Brain microvascular endothelial cell (primary cell): ENCODE measurements at regions not wholly inside any gene's neighbourhood (a gene's known extent, or its start where the extent isn't known, plus 50 kb on each side); places are given as distances from the start of the nearest gene placed in this dataset.

Source experiments
- DNase-seq: peaks from one replicate; pipeline ENCODE4 v3.0.0-alpha.2; 2020
- H3K27ac ChIP-seq: fragments of 250-450 bp; sonication (Bioruptor Pico); 2 replicates; pipeline ENCODE4 v1.5.1; 2020; ENCODE audit warnings: mild to moderate bottlenecking, moderate library complexity
- H3K27me3 ChIP-seq: fragments of 250-450 bp; sonication (Bioruptor Pico); replicated peaks from 2 replicates; pipeline ENCODE4 v1.5.1; 2020; ENCODE audit warnings: mild to moderate bottlenecking
- H3K36me3 ChIP-seq: fragments of 250-450 bp; sonication (Bioruptor Pico); replicated peaks from 2 replicates; pipeline ENCODE4 v1.5.1; 2020; ENCODE audit warnings: mild to moderate bottlenecking
- H3K4me3 ChIP-seq: 2 replicates; pipeline ENCODE4 v1.5.1; 2011; ENCODE audit warnings: low read depth, mild to moderate bottlenecking, control low read depth, low read length, moderate library complexity
- in situ Hi-C: cut with HindIII; loops from 2 replicates; pipeline ENCODE4 v1.10.0; 2017; ENCODE audit warnings: low sequenced_read_pairs, low pct_ligation_motif_present
- TF ChIP-seq, protein P1 (sequence below): IDR thresholded peaks from 2 replicates; pipeline ENCODE4 v1.5.1; 2011; ENCODE audit warnings: low read depth, mild to moderate bottlenecking, moderate library complexity, low read length, control low read depth, inconsistent platforms; ENCODE audit errors: missing control alignments

- in situ Hi-C loops = no loop called here
- H3K36me3 ChIP-seq = no peaks in the 10 kb centered on the region
- TF ChIP-seq, protein P1, sequence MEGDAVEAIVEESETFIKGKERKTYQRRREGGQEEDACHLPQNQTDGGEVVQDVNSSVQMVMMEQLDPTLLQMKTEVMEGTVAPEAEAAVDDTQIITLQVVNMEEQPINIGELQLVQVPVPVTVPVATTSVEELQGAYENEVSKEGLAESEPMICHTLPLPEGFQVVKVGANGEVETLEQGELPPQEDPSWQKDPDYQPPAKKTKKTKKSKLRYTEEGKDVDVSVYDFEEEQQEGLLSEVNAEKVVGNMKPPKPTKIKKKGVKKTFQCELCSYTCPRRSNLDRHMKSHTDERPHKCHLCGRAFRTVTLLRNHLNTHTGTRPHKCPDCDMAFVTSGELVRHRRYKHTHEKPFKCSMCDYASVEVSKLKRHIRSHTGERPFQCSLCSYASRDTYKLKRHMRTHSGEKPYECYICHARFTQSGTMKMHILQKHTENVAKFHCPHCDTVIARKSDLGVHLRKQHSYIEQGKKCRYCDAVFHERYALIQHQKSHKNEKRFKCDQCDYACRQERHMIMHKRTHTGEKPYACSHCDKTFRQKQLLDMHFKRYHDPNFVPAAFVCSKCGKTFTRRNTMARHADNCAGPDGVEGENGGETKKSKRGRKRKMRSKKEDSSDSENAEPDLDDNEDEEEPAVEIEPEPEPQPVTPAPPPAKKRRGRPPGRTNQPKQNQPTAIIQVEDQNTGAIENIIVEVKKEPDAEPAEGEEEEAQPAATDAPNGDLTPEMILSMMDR = no peak
- peak overlapping the region; percentile 91 for H3K27ac ChIP-seq
- H3K27me3 ChIP-seq = no peaks in the 10 kb centered on the region
- H3K4me3 ChIP-seq = no peak overlapping the region
- DNase-seq = no peak
Measured at GRCh38 chr7:112996331-112996871, 90.2 kb downstream of the GPR85 start.

DNA sequence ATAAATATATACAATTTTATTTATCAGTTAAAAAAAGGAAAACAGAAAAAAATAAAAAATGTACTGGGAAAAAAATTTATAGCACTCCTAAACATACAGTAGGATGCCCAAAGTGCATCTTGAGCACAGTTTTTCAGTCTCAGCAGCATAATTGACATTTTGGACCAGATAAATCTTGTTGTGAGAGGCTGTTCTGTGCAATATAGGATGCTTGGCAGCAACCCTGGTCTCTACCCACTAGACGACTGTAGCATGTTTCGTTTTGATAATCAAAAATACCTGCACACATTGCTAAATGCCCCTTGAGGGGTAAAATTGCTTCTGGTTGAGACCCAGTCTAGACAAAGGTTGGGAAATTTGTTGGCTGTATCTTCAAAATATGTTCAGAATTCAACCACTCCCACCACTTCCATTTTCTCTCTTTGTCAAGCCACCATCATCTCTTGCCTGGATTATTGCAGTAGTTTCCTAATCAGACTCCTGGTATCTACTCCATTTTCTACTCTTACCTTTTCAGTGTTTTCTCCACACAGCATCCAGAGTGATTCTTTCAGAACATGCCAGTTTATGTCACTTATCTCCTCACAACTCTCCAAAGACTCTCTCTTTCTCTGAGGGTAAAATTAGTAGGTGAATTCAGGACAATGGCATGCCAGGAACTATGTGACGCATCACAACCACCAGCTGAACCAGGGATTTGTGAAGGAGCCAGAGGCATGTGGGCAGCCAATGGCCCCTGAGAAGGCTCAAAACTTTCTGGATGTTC lies 91.4 kb downstream of the GPR85 start:
- H3K27me3 ChIP-seq = no peaks in the 10 kb centered on the region

GRCh38 chr7:112994656-112995055 lies 92.0 kb downstream of the GPR85 start:
- TF ChIP-seq, protein P1 = no peak
- peak; percentile 77 for DNase-seq
- in situ Hi-C loops = no loop called here
- H3K27ac ChIP-seq = peak overlapping the region; percentile 91
- H3K4me3 ChIP-seq = no peak overlapping the region
- no peaks in the 10 kb centered on the region for H3K27me3 ChIP-seq
- H3K36me3 ChIP-seq = no peaks in the 10 kb centered on the region

More for the DNA sequence above, 91.4 kb downstream of the GPR85 start:
- no peak overlapping the region for H3K4me3 ChIP-seq
- peak; percentile 87 for DNase-seq
- peak overlapping the region; percentile 91 for H3K27ac ChIP-seq
- TF ChIP-seq, protein P1 = no peak
- in situ Hi-C loops = no loop called here
- no peaks in the 10 kb centered on the region for H3K36me3 ChIP-seq

GRCh38 chr7:112990624-112991023 lies 96.0 kb downstream of the GPR85 start:
- in situ Hi-C loops = no loop called here
- Histone ChIP-seq H3K4me3 (no peak overlapping the region), H3K27ac (peak overlapping the region; percentile 17), H3K36me3 (no peaks in the 10 kb centered on the region), H3K27me3 (no peaks in the 10 kb centered on the region)
- TF ChIP-seq, protein P1 = no peak
- DNase-seq = peak; percentile 39

GRCh38 chr7:112989531-112989930 lies 97.1 kb downstream of the GPR85 start:
- no peak overlapping the region for H3K4me3 ChIP-seq
- H3K27ac ChIP-seq = no peak overlapping the region
- TF ChIP-seq, protein P1 = no peak
- H3K36me3 ChIP-seq = no peaks in the 10 kb centered on the region
- H3K27me3 ChIP-seq = no peaks in the 10 kb centered on the region
- DNase-seq = no peak
- in situ Hi-C loops = no loop called here
